HEK293 (cell line): ENCODE measurements at regions not wholly inside any gene's neighbourhood (a gene's known extent, or its start where the extent isn't known, plus 50 kb on each side); places are given as distances from the start of the nearest gene placed in this dataset.

Source experiments
- CTCF ChIA-PET: fragments of 350-600 bp; formaldehyde crosslinking; extraction: SDS; loops from one replicate; lab custom pipeline; 2021; ENCODE audit warnings: antibody characterized with exemption; lab: Yijun Ruan, JAX
- POLR2A ChIA-PET: fragments of 300-600 bp; formaldehyde crosslinking; extraction: SDS; loops from one replicate; lab custom pipeline; 2020; ENCODE audit warnings: antibody characterized with exemption, inconsistent platforms; lab: Yijun Ruan, JAX
- H3K27ac ChIP-seq: fragments of 200-500 bp; sonication (Bioruptor generic); 2 replicates; pipeline ENCODE4 v1.5.1; 2014; ENCODE audit warnings: low read depth, low read length, control low read depth, inconsistent platforms; ENCODE audit errors: extremely low read depth
- H3K36me3 ChIP-seq, 2 experiments: fragments of 200-500 bp in 1 of 2; sonication (Bioruptor generic) in 1 of 2; 1 replicate in 1 of 2; 2 replicates in 1 of 2; pipeline ENCODE4 v1.5.1; 2014 to 2017; ENCODE audit warnings: inconsistent platforms in 2 of 2, low read length in 2 of 2; ENCODE audit not compliant: control insufficient read depth in 2 of 2, insufficient read depth in 1 of 2
- H3K4me1 ChIP-seq: fragments of 200-500 bp; sonication (Bioruptor generic); 2 replicates; pipeline ENCODE4 v1.5.1; 2014; ENCODE audit warnings: mild to moderate bottlenecking, low read length, inconsistent platforms; ENCODE audit not compliant: control insufficient read depth, insufficient read depth
- H3K4me3 ChIP-seq: 2 replicates; pipeline ENCODE4 v1.5.1; 2011; ENCODE audit warnings: low read depth, mild to moderate bottlenecking, control low read depth, low read length, moderate library complexity
- H3K9me3 ChIP-seq: fragments of 200-500 bp; sonication (Bioruptor generic); 2 replicates; pipeline ENCODE4 v1.5.1; 2014; ENCODE audit warnings: low read depth, low read length, inconsistent platforms; ENCODE audit not compliant: control insufficient read depth, insufficient read depth
- ATF2 ChIP-seq: fragments of 450-650 bp; formaldehyde crosslinking; IDR thresholded peaks from 2 replicates; pipeline ENCODE4 v1.5.1; 2016; ENCODE audit warnings: missing biosample characterization, missing genetic modification characterization, low read depth
- EGR2 ChIP-seq: fragments of 450-650 bp; formaldehyde crosslinking; IDR thresholded peaks from 2 replicates; pipeline ENCODE4 v1.5.1; 2016; ENCODE audit warnings: low read depth, missing biosample characterization, missing genetic modification characterization
- HOXA7 ChIP-seq: sonication (generic); formaldehyde crosslinking; IDR thresholded peaks from 2 replicates; pipeline ENCODE4 v1.8.1; 2022; ENCODE audit warnings: missing genetic modification reagents, borderline replicate concordance
- HOXD13 ChIP-seq: sonication (generic); formaldehyde crosslinking; IDR thresholded peaks from 2 replicates; pipeline ENCODE4 v1.8.0; 2022; ENCODE audit warnings: missing genetic modification reagents, borderline replicate concordance
- KLF9 ChIP-seq: fragments of 450-650 bp; formaldehyde crosslinking; IDR thresholded peaks from 2 replicates; pipeline ENCODE4 v1.5.1; 2016; ENCODE audit warnings: missing biosample characterization, missing genetic modification characterization, low read depth
- OSR2 ChIP-seq: fragments of 450-650 bp; formaldehyde crosslinking; IDR thresholded peaks from 2 replicates; pipeline ENCODE4 v1.5.1; 2016; ENCODE audit warnings: missing biosample characterization, missing genetic modification characterization
- SCRT1 ChIP-seq: fragments of 450-650 bp; formaldehyde crosslinking; IDR thresholded peaks from 2 replicates; pipeline ENCODE4 v1.5.1; 2016; ENCODE audit warnings: missing biosample characterization, missing genetic modification characterization, borderline replicate concordance
- YY2 ChIP-seq: fragments of 450-650 bp; formaldehyde crosslinking; IDR thresholded peaks from 2 replicates; pipeline ENCODE4 v1.5.1; 2016; ENCODE audit warnings: missing biosample characterization, missing genetic modification characterization
- ZBTB10 ChIP-seq: fragments of 450-650 bp; formaldehyde crosslinking; IDR thresholded peaks from 2 replicates; pipeline ENCODE4 v1.5.1; 2016; ENCODE audit warnings: missing biosample characterization, missing genetic modification characterization
- ZBTB17 ChIP-seq: fragments of 450-650 bp; formaldehyde crosslinking; IDR thresholded peaks from 2 replicates; pipeline ENCODE4 v1.5.1; 2016; ENCODE audit warnings: missing biosample characterization, missing genetic modification characterization
- ZBTB21 ChIP-seq: fragments of 450-650 bp; formaldehyde crosslinking; IDR thresholded peaks from 2 replicates; pipeline ENCODE4 v1.5.1; 2017; ENCODE audit warnings: missing biosample characterization, missing genetic modification characterization
- ZFP41 ChIP-seq: fragments of 450-650 bp; formaldehyde crosslinking; IDR thresholded peaks from 2 replicates; pipeline ENCODE4 v1.5.1; 2016; ENCODE audit warnings: missing biosample characterization, missing genetic modification characterization, borderline replicate concordance
- ZNF140 ChIP-seq: fragments of 450-650 bp; formaldehyde crosslinking; IDR thresholded peaks from 2 replicates; pipeline ENCODE4 v1.5.1; 2016; ENCODE audit warnings: missing biosample characterization, missing genetic modification characterization
- ZNF155 ChIP-seq: fragments of 450-650 bp; formaldehyde crosslinking; IDR thresholded peaks from 2 replicates; pipeline ENCODE4 v1.5.1; 2016; ENCODE audit warnings: missing biosample characterization, missing genetic modification characterization
- ZNF266 ChIP-seq: fragments of 450-650 bp; formaldehyde crosslinking; IDR thresholded peaks from 2 replicates; pipeline ENCODE4 v1.5.1; 2016; ENCODE audit warnings: missing biosample characterization, missing genetic modification characterization, low read depth
- ZNF280C ChIP-seq: fragments of 450-650 bp; formaldehyde crosslinking; IDR thresholded peaks from 2 replicates; pipeline ENCODE4 v1.5.1; 2016; ENCODE audit warnings: missing biosample characterization, missing genetic modification characterization
- ZNF394 ChIP-seq: fragments of 450-650 bp; formaldehyde crosslinking; IDR thresholded peaks from 2 replicates; pipeline ENCODE4 v1.5.1; 2016; ENCODE audit warnings: missing biosample characterization, missing genetic modification characterization, mild to moderate bottlenecking, moderate library complexity, borderline replicate concordance
- ZNF514 ChIP-seq: fragments of 450-650 bp; formaldehyde crosslinking; IDR thresholded peaks from 2 replicates; pipeline ENCODE4 v1.5.1; 2016; ENCODE audit warnings: missing biosample characterization, missing genetic modification characterization
- ZNF518A ChIP-seq: fragments of 450-650 bp; formaldehyde crosslinking; conservative IDR thresholded peaks from 2 replicates; pipeline ENCODE4 v1.5.1; 2016; ENCODE audit warnings: low read depth, missing biosample characterization, missing genetic modification characterization
- ZNF530 ChIP-seq: fragments of 450-650 bp; formaldehyde crosslinking; IDR thresholded peaks from 2 replicates; pipeline ENCODE4 v1.5.1; 2016; ENCODE audit warnings: low read depth, missing biosample characterization, missing genetic modification characterization
- ZNF544 ChIP-seq: fragments of 450-650 bp; formaldehyde crosslinking; IDR thresholded peaks from 2 replicates; pipeline ENCODE4 v1.5.0; 2017; ENCODE audit warnings: missing biosample characterization, missing genetic modification characterization
- ZNF629 ChIP-seq: fragments of 450-650 bp; formaldehyde crosslinking; IDR thresholded peaks from 2 replicates; pipeline ENCODE4 v1.5.1; 2017; ENCODE audit warnings: missing biosample characterization, missing genetic modification characterization
- ZNF645 ChIP-seq: fragments of 450-650 bp; formaldehyde crosslinking; IDR thresholded peaks from 2 replicates; pipeline ENCODE4; 2016; ENCODE audit warnings: missing biosample characterization, missing genetic modification characterization

- Histone ChIP-seq H3K36me3 (no peaks in the 10 kb centered on the region), H3K9me3 (no peaks in the 10 kb centered on the region), H3K4me3 (no peak overlapping the region), H3K4me1 (no peaks in the 10 kb centered on the region), H3K27ac (no peak overlapping the region)
- POLR2A ChIA-PET, result no interaction called here
- CTCF ChIA-PET, result interaction anchor here (0.6 kb wide), 1 partner anchor 30 kb away, joined by 3 read pairs; no protein-coding TSS in a partner anchor
- TF ChIP-seq ATF2 (tag by site-specific recombination), result no peak
- no peak for TF ChIP-seq ZNF140 (tag by site-specific recombination)
- no peak for TF ChIP-seq HOXD13 (CRISPR knock-in tag)
- no peak for TF ChIP-seq YY2 (tag by site-specific recombination)
- no peak for TF ChIP-seq ZNF266 (tag by site-specific recombination)
- no peak for TF ChIP-seq KLF9 (tag by site-specific recombination)
- no peak for TF ChIP-seq ZNF544
- TF ChIP-seq OSR2 (tag by site-specific recombination), result no peak
- TF ChIP-seq ZNF645 (tag by site-specific recombination), result no peak
- no peak for TF ChIP-seq SCRT1
- TF ChIP-seq ZBTB10 (tag by site-specific recombination), result no peak
- TF ChIP-seq ZNF629 (tag by site-specific recombination), result no peak
- no peak for TF ChIP-seq ZNF280C (tag by site-specific recombination)
- TF ChIP-seq ZNF514 (tag by site-specific recombination), result no peak
- TF ChIP-seq ZBTB21 (tag by site-specific recombination), result no peak
These were observed 210.1 kb upstream of the MVB12B start for GRCh38 chr9:126116351-126117157.

- H3K9me3 ChIP-seq, result no peaks in the 10 kb centered on the region
- no peak overlapping the region for H3K27ac ChIP-seq
- no peaks in the 10 kb centered on the region for H3K4me1 ChIP-seq
- ChIA-PET CTCF (no interaction called here), POLR2A (no interaction called here)
- no peak overlapping the region for H3K4me3 ChIP-seq
- no peaks in the 10 kb centered on the region for H3K36me3 ChIP-seq
- TF ChIP-seq EGR2 (no peak), ZFP41 (tag by site-specific recombination) (no peak), ZBTB17 (tag by site-specific recombination) (no peak), ZNF518A (no peak), ZBTB21 (tag by site-specific recombination) (no peak), ZNF155 (no peak), ZNF530 (no peak), HOXA7 (CRISPR knock-in tag) (no peak), ZNF394 (tag by site-specific recombination) (no peak)
These were observed 209.5 kb upstream of the MVB12B start for GRCh38 chr9:126117158-126117425.
